SU-DHL-6 (cell line): ENCODE measurements at regions not wholly inside any gene's neighbourhood (a gene's known extent, or its start where the extent isn't known, plus 50 kb on each side); places are given as distances from the start of the nearest gene placed in this dataset.

Experiments
- H2AFZ ChIP-seq: fragments of 200-600 bp; sonication (generic); 2 replicates; pipeline ENCODE4 v1.6.1; 2014; ENCODE audit warnings: low read depth, mild to moderate bottlenecking, moderate library complexity, mixed read lengths, antibody characterized with exemption, low read length; ENCODE audit not compliant: severe bottlenecking
- H3F3A ChIP-seq: fragments of 200-600 bp; shearing (Covaris generic); 2 replicates; pipeline ENCODE4 v1.6.0; 2016; ENCODE audit warnings: antibody characterized with exemption, mild to moderate bottlenecking; ENCODE audit not compliant: insufficient read depth
- H3K27ac ChIP-seq: fragments of 200-600 bp; sonication (generic); 2 replicates; pipeline ENCODE4 v1.5.1; 2016; ENCODE audit warnings: low read depth, mild to moderate bottlenecking, low read length, moderate library complexity, mixed read lengths
- H3K27me3 ChIP-seq: fragments of 200-600 bp; sonication (generic), shearing (Covaris generic); 2 replicates; pipeline ENCODE4 v1.6.0; 2014; ENCODE audit warnings: mild to moderate bottlenecking, low read length
- H3K36me3 ChIP-seq: fragments of 200-600 bp; sonication (generic); 2 replicates; pipeline ENCODE4 v1.6.1; 2014; ENCODE audit warnings: mild to moderate bottlenecking, low read length, mixed read lengths
- H3K4me2 ChIP-seq: fragments of 300-600, 200-600 bp; shearing (Covaris generic), sonication (generic); 2 replicates; pipeline ENCODE4 v1.6.0; 2014; ENCODE audit warnings: low read length, low read depth, mild to moderate bottlenecking; ENCODE audit not compliant: poor library complexity, severe bottlenecking
- H3K4me3 ChIP-seq: fragments of 200-600 bp; sonication (generic); 2 replicates; pipeline ENCODE4 v1.5.1; 2014; ENCODE audit warnings: antibody characterized with exemption, low read length, mild to moderate bottlenecking, mixed read lengths; ENCODE audit not compliant: insufficient read depth, poor library complexity, severe bottlenecking
- H3K79me2 ChIP-seq: fragments of 200-600 bp; sonication (generic); 2 replicates; pipeline ENCODE4 v1.6.1; 2014; ENCODE audit warnings: mild to moderate bottlenecking, low read length, moderate library complexity; ENCODE audit not compliant: insufficient read depth
- H3K9ac ChIP-seq: fragments of 200-600 bp; sonication (generic); 2 replicates; pipeline ENCODE4 v1.7.0; 2014; ENCODE audit warnings: mild to moderate bottlenecking, low read length
- H3K9me2 ChIP-seq: fragments of 200-600 bp; sonication (generic); replicated peaks from 2 replicates; pipeline ENCODE4 v1.6.1; 2014; ENCODE audit warnings: low read length; ENCODE audit not compliant: insufficient read depth
- H3K9me3 ChIP-seq: fragments of 200-600 bp; sonication (generic); 2 replicates; pipeline ENCODE4 v1.6.1; 2014; ENCODE audit warnings: low read length, mixed read lengths; ENCODE audit not compliant: insufficient read depth
- H4K20me1 ChIP-seq: fragments of 200-600 bp; sonication (generic); 2 replicates; pipeline ENCODE4 v1.6.1; 2014; ENCODE audit warnings: low read depth, mild to moderate bottlenecking, antibody characterized with exemption, low read length, moderate library complexity, mixed read lengths
- CTCF ChIP-seq: fragments of 200-600 bp; sonication (generic); IDR thresholded peaks from one replicate; pipeline ENCODE4 v1.5.1; 2017; ENCODE audit warnings: antibody characterized with exemption, mild to moderate bottlenecking, low read length, moderate library complexity; ENCODE audit not compliant: insufficient read depth, poor library complexity, severe bottlenecking
- EZH2phosphoT487 ChIP-seq: fragments of 200-600 bp; sonication (generic), shearing (Covaris generic); conservative IDR thresholded peaks from 2 replicates; pipeline ENCODE4 v1.6.1; 2018; ENCODE audit warnings: mild to moderate bottlenecking, antibody characterized with exemption, low read length, moderate library complexity, mixed read lengths

- H3K4me2 ChIP-seq = no peak overlapping the region
- H2AFZ ChIP-seq = no peak overlapping the region
- no peaks in the 10 kb centered on the region for H3K9me2 ChIP-seq
- H3K4me3 ChIP-seq = no peak overlapping the region
- no peaks in the 10 kb centered on the region for H3F3A ChIP-seq
- no peaks in the 10 kb centered on the region for H3K9me3 ChIP-seq
- H3K27me3 ChIP-seq = no peaks in the 10 kb centered on the region
- no peaks in the 10 kb centered on the region for H3K79me2 ChIP-seq
- H3K27ac ChIP-seq = no peak overlapping the region
- no peaks in the 10 kb centered on the region for H4K20me1 ChIP-seq
- no peak overlapping the region for H3K9ac ChIP-seq
- no peaks in the 10 kb centered on the region for H3K36me3 ChIP-seq
- TF ChIP-seq CTCF = no peak
- no peak for TF ChIP-seq EZH2phosphoT487
Observed at GRCh38 chr13:59099182-59099974, 1064.3 kb downstream of the DIAPH3 start.

- Histone ChIP-seq H3K27me3 (no peaks in the 10 kb centered on the region), H3K36me3 (no peaks in the 10 kb centered on the region), H2AFZ (no peak overlapping the region), H3K4me2 (no peak overlapping the region), H3K9me2 (no peaks in the 10 kb centered on the region), H3K9ac (no peak overlapping the region), H3K79me2 (no peaks in the 10 kb centered on the region), H3K4me3 (no peak overlapping the region), H3F3A (no peaks in the 10 kb centered on the region), H3K27ac (no peak overlapping the region), H3K9me3 (no peaks in the 10 kb centered on the region), H4K20me1 (no peaks in the 10 kb centered on the region)
- TF ChIP-seq CTCF (no peak), EZH2phosphoT487 (no peak)
Observed at GRCh38 chr13:59103004-59103768, 1060.5 kb downstream of the DIAPH3 start.

- Histone ChIP-seq H2AFZ (no peak overlapping the region), H3K4me3 (no peak overlapping the region)
Observed at GRCh38 chr13:59111751-59112171, 1052.0 kb downstream of the DIAPH3 start.

More at GRCh38 chr13:59111751-59112171, 1052.0 kb downstream of the DIAPH3 start:
- Histone ChIP-seq H3K9me3 (no peaks in the 10 kb centered on the region), H3F3A (no peaks in the 10 kb centered on the region), H3K9ac (no peak overlapping the region), H3K27ac (no peak overlapping the region), H3K36me3 (no peaks in the 10 kb centered on the region), H3K4me2 (no peak overlapping the region), H3K9me2 (no peaks in the 10 kb centered on the region), H3K79me2 (no peaks in the 10 kb centered on the region), H4K20me1 (no peaks in the 10 kb centered on the region), H3K27me3 (no peaks in the 10 kb centered on the region)
- TF ChIP-seq CTCF (no peak), EZH2phosphoT487 (no peak)
